CD14-positive monocyte (primary cell): ENCODE measurements at regions not wholly inside any gene's neighbourhood (a gene's known extent, or its start where the extent isn't known, plus 50 kb on each side); places are given as distances from the start of the nearest gene placed in this dataset.

ENCODE experiments used
- DNase-seq, 3 donors: peaks; one replicate each; pipeline ENCODE4 v3.0.0-alpha.2; 2011 to 2022
- H2AFZ ChIP-seq: 2 replicates; pipeline ENCODE4 v1.6.0; 2012; ENCODE audit warnings: mild to moderate bottlenecking, low read depth, low read length, inconsistent platforms; ENCODE audit not compliant: insufficient read depth, poor library complexity, severe bottlenecking
- H3K27ac ChIP-seq, 2 donors: 1 replicate in 1 of 2; 2 replicates in 1 of 2; pipeline ENCODE4 v1.5.1; 2012 to 2013; ENCODE audit warnings: low read length in 2 of 2, control low read depth in 1 of 2, inconsistent platforms in 1 of 2, low read depth in 1 of 2, mild to moderate bottlenecking in 1 of 2
- H3K27me3 ChIP-seq, 2 donors: one replicate each; pipeline versions ENCODE4 v1.6.0 to v1.6.1; 2011 to 2013; ENCODE audit warnings: low read length in 2 of 2; ENCODE audit not compliant: control insufficient read depth in 2 of 2, insufficient read depth in 2 of 2
- H3K36me3 ChIP-seq, 2 donors: replicated peaks in 1 of 2; 1 replicate in 1 of 2; 2 replicates in 1 of 2; pipeline versions ENCODE4 v1.5.1 to v1.6.1; 2012 to 2013; ENCODE audit warnings: low read length in 2 of 2, control low read depth in 1 of 2, inconsistent platforms in 1 of 2, mild to moderate bottlenecking in 1 of 2; ENCODE audit not compliant: insufficient read depth in 2 of 2, control insufficient read depth in 1 of 2
- H3K4me1 ChIP-seq, 2 donors: 1 replicate in 1 of 2; 2 replicates in 1 of 2; pipeline versions ENCODE4 v1.5.1 to v1.6.1; 2012 to 2013; ENCODE audit warnings: low read length in 2 of 2, control low read depth in 1 of 2, inconsistent platforms in 1 of 2, mild to moderate bottlenecking in 1 of 2, moderate library complexity in 1 of 2; ENCODE audit not compliant: insufficient read depth in 2 of 2, control insufficient read depth in 1 of 2
- H3K4me2 ChIP-seq: replicated peaks from 2 replicates; pipeline ENCODE3; 2012; ENCODE audit warnings: low read length, moderate library complexity, mild to moderate bottlenecking; ENCODE audit not compliant: poor library complexity, severe bottlenecking; ENCODE audit errors: extremely low read depth
- H3K4me3 ChIP-seq, 3 experiments: fragments of 200-600 bp in 1 of 3; sonication (generic) in 1 of 3; replicated peaks in 1 of 3; 1 replicate in 2 of 3; 2 replicates in 1 of 3; pipeline ENCODE4 v1.5.1; 2011 to 2013; ENCODE audit warnings: low read length in 3 of 3, mild to moderate bottlenecking in 3 of 3, control low read depth in 2 of 3, low read depth in 2 of 3, inconsistent platforms in 1 of 3, moderate library complexity in 1 of 3
- H3K79me2 ChIP-seq: 2 replicates; pipeline ENCODE4 v1.6.0; 2012; ENCODE audit warnings: mild to moderate bottlenecking, control low read depth, inconsistent platforms, low read length, moderate library complexity; ENCODE audit not compliant: insufficient read depth
- H3K9ac ChIP-seq: 2 replicates; pipeline ENCODE4 v1.6.0; 2017; ENCODE audit warnings: low read length, mild to moderate bottlenecking; ENCODE audit not compliant: insufficient read depth, poor library complexity, severe bottlenecking
- H3K9me3 ChIP-seq, 2 donors: replicated peaks in 1 of 2; 1 replicate in 1 of 2; 2 replicates in 1 of 2; pipeline versions ENCODE4 v1.5.1 to v1.6.1; 2012 to 2013; ENCODE audit warnings: low read length in 2 of 2, control low read depth in 1 of 2; ENCODE audit not compliant: control insufficient read depth in 1 of 2, insufficient read depth in 1 of 2
- H4K20me1 ChIP-seq: 2 replicates; pipeline ENCODE4 v1.6.0; 2012; ENCODE audit warnings: mild to moderate bottlenecking, low read length, control low read depth, moderate library complexity; ENCODE audit not compliant: insufficient read depth
- H3K27ac Mint-ChIP-seq, 7 donors: one replicate each; pipeline ENCODE4 v1.8.0; 2020; ENCODE audit warnings: mild to moderate bottlenecking in 7 of 7, mixed read lengths in 7 of 7, moderate library complexity in 6 of 7, inconsistent platforms in 2 of 7
- H3K27me3 Mint-ChIP-seq, 3 donors: one replicate each; pipeline ENCODE4 v1.8.0; 2021 to 2022; ENCODE audit warnings: low read depth in 3 of 3, mild to moderate bottlenecking in 3 of 3, mixed read lengths in 3 of 3, moderate library complexity in 3 of 3, inconsistent platforms in 1 of 3
- H3K36me3 Mint-ChIP-seq, 2 donors: one replicate each; pipeline ENCODE4 v1.8.0; 2020; ENCODE audit warnings: mixed read lengths in 2 of 2, inconsistent platforms in 1 of 2, mild to moderate bottlenecking in 1 of 2
- H3K4me1 Mint-ChIP-seq: one replicate; pipeline ENCODE4 v1.8.0; 2020; ENCODE audit warnings: mild to moderate bottlenecking, mixed read lengths
- H3K4me3 Mint-ChIP-seq, 2 donors: one replicate each; pipeline ENCODE4 v1.8.0; 2020; ENCODE audit warnings: mild to moderate bottlenecking in 2 of 2, mixed read lengths in 2 of 2, moderate library complexity in 1 of 2
- H3K9me3 Mint-ChIP-seq, 7 donors: one replicate each; pipeline ENCODE4 v1.8.0; 2020 to 2022; ENCODE audit warnings: mixed read lengths in 7 of 7, mild to moderate bottlenecking in 6 of 7, moderate library complexity in 6 of 7, inconsistent platforms in 2 of 7
- CTCF ChIP-seq: fragments of 200-600 bp; IDR thresholded peaks from one replicate; pipeline ENCODE4 v1.8.0; 2022; ENCODE audit warnings: antibody characterized with exemption, mild to moderate bottlenecking
- WGBS: methylation state at CpG from one replicate; pipeline ENCODE4 v1.1.5; 2013; ENCODE audit warnings: missing lambda C conversion rate; ENCODE audit not compliant: insufficient coverage; 5-methylcytosine and 5-hydroxymethylcytosine counted together
- intact Hi-C, 2 donors: fragments of 100-400 bp; cut with micrococcal nuclease; formaldehyde crosslinking; loops; one replicate each; pipeline versions ENCODE4 v1.15.0 to v1.15.1; 2023

GRCh38 chr6:37115236-37115895 is 54.6 kb upstream of the PIM1 start:
- peak in 1 of 3 donors; percentile 30 for DNase-seq
- intact Hi-C loops = loop anchor here in 1 of 2 donors (10.0 kb wide), 1 partner anchor 51 kb away; no protein-coding TSS in a partner anchor
- Histone ChIP-seq H3K4me3 (no peak overlapping the region), H3K36me3 (no peaks in the 10 kb centered on the region), H3K27me3 (no peaks in the 10 kb centered on the region), H3K27ac (no peak overlapping the region), H3K4me2 (no peak overlapping the region), H3K4me1 (peaks cover 8 to 23% of the 10 kb centered on the region in 2 donors), H2AFZ (no peak overlapping the region), H3K9me3 (no peaks in the 10 kb centered on the region), H3K9ac (no peak overlapping the region), H4K20me1 (no peaks in the 10 kb centered on the region), H3K79me2 (no peaks in the 10 kb centered on the region)
- no peak for TF ChIP-seq CTCF
- Mint-ChIP-seq H3K27ac (peak overlapping the region in 1 of 7 donors; percentile 38), H3K4me3 (no peak overlapping the region), H3K9me3 (peaks cover 0 to 2% (median 0%) of the 10 kb centered on the region in 7 donors), H3K36me3 (no peaks in the 10 kb centered on the region), H3K4me1 (peaks cover 16% of the 10 kb centered on the region), H3K27me3 (peaks cover 0 to 16% (median 3%) of the 10 kb centered on the region in 3 donors)
- 56% methylated on average over 6 of the region's 10 CpGs for WGBS

GRCh38 chr6:37116326-37116725 is 53.6 kb upstream of the PIM1 start:
- intact Hi-C loops = loop anchor here in 1 of 2 donors (10.0 kb wide), 1 partner anchor 52 kb away; no protein-coding TSS in a partner anchor
- Mint-ChIP-seq H3K4me1 (peaks cover 15% of the 10 kb centered on the region), H3K9me3 (peaks cover 0 to 2% (median 0%) of the 10 kb centered on the region in 7 donors), H3K4me3 (no peak overlapping the region), H3K27me3 (peaks cover 0 to 18% (median 3%) of the 10 kb centered on the region in 3 donors), H3K36me3 (no peaks in the 10 kb centered on the region), H3K27ac (no peak overlapping the region)
- Histone ChIP-seq H3K4me1 (peaks cover 8 to 23% of the 10 kb centered on the region in 2 donors), H3K79me2 (no peaks in the 10 kb centered on the region), H2AFZ (no peak overlapping the region), H3K4me2 (no peak overlapping the region), H3K4me3 (no peak overlapping the region), H3K27me3 (no peaks in the 10 kb centered on the region), H4K20me1 (no peaks in the 10 kb centered on the region), H3K27ac (no peak overlapping the region), H3K9me3 (no peaks in the 10 kb centered on the region), H3K36me3 (no peaks in the 10 kb centered on the region), H3K9ac (no peak overlapping the region)
- no peak for DNase-seq
- no CpG with 5 or more reads among the region's 2 CpGs for WGBS
- TF ChIP-seq CTCF = no peak
